CD14-positive monocyte (primary cell): ENCODE measurements at regions not wholly inside any gene's neighbourhood (a gene's known extent, or its start where the extent isn't known, plus 50 kb on each side); places are given as distances from the start of the nearest gene placed in this dataset.

Experiments
- DNase-seq, 3 donors: peaks; one replicate each; pipeline ENCODE4 v3.0.0-alpha.2; 2011 to 2022
- H2AFZ ChIP-seq: 2 replicates; pipeline ENCODE4 v1.6.0; 2012; ENCODE audit warnings: mild to moderate bottlenecking, low read depth, low read length, inconsistent platforms; ENCODE audit not compliant: insufficient read depth, poor library complexity, severe bottlenecking
- H3K27ac ChIP-seq, 2 donors: 1 replicate in 1 of 2; 2 replicates in 1 of 2; pipeline ENCODE4 v1.5.1; 2012 to 2013; ENCODE audit warnings: low read length in 2 of 2, control low read depth in 1 of 2, inconsistent platforms in 1 of 2, low read depth in 1 of 2, mild to moderate bottlenecking in 1 of 2
- H3K27me3 ChIP-seq, 2 donors: one replicate each; pipeline versions ENCODE4 v1.6.0 to v1.6.1; 2011 to 2013; ENCODE audit warnings: low read length in 2 of 2; ENCODE audit not compliant: control insufficient read depth in 2 of 2, insufficient read depth in 2 of 2
- H3K36me3 ChIP-seq, 2 donors: replicated peaks in 1 of 2; 1 replicate in 1 of 2; 2 replicates in 1 of 2; pipeline versions ENCODE4 v1.5.1 to v1.6.1; 2012 to 2013; ENCODE audit warnings: low read length in 2 of 2, control low read depth in 1 of 2, inconsistent platforms in 1 of 2, mild to moderate bottlenecking in 1 of 2; ENCODE audit not compliant: insufficient read depth in 2 of 2, control insufficient read depth in 1 of 2
- H3K4me1 ChIP-seq, 2 donors: 1 replicate in 1 of 2; 2 replicates in 1 of 2; pipeline versions ENCODE4 v1.5.1 to v1.6.1; 2012 to 2013; ENCODE audit warnings: low read length in 2 of 2, control low read depth in 1 of 2, inconsistent platforms in 1 of 2, mild to moderate bottlenecking in 1 of 2, moderate library complexity in 1 of 2; ENCODE audit not compliant: insufficient read depth in 2 of 2, control insufficient read depth in 1 of 2
- H3K4me2 ChIP-seq: replicated peaks from 2 replicates; pipeline ENCODE3; 2012; ENCODE audit warnings: low read length, moderate library complexity, mild to moderate bottlenecking; ENCODE audit not compliant: poor library complexity, severe bottlenecking; ENCODE audit errors: extremely low read depth
- H3K4me3 ChIP-seq, 3 experiments: fragments of 200-600 bp in 1 of 3; sonication (generic) in 1 of 3; replicated peaks in 1 of 3; 1 replicate in 2 of 3; 2 replicates in 1 of 3; pipeline ENCODE4 v1.5.1; 2011 to 2013; ENCODE audit warnings: low read length in 3 of 3, mild to moderate bottlenecking in 3 of 3, control low read depth in 2 of 3, low read depth in 2 of 3, inconsistent platforms in 1 of 3, moderate library complexity in 1 of 3
- H3K79me2 ChIP-seq: 2 replicates; pipeline ENCODE4 v1.6.0; 2012; ENCODE audit warnings: mild to moderate bottlenecking, control low read depth, inconsistent platforms, low read length, moderate library complexity; ENCODE audit not compliant: insufficient read depth
- H3K9ac ChIP-seq: 2 replicates; pipeline ENCODE4 v1.6.0; 2017; ENCODE audit warnings: low read length, mild to moderate bottlenecking; ENCODE audit not compliant: insufficient read depth, poor library complexity, severe bottlenecking
- H3K9me3 ChIP-seq, 2 donors: replicated peaks in 1 of 2; 1 replicate in 1 of 2; 2 replicates in 1 of 2; pipeline versions ENCODE4 v1.5.1 to v1.6.1; 2012 to 2013; ENCODE audit warnings: low read length in 2 of 2, control low read depth in 1 of 2; ENCODE audit not compliant: control insufficient read depth in 1 of 2, insufficient read depth in 1 of 2
- H4K20me1 ChIP-seq: 2 replicates; pipeline ENCODE4 v1.6.0; 2012; ENCODE audit warnings: mild to moderate bottlenecking, low read length, control low read depth, moderate library complexity; ENCODE audit not compliant: insufficient read depth
- H3K27ac Mint-ChIP-seq, 7 donors: one replicate each; pipeline ENCODE4 v1.8.0; 2020; ENCODE audit warnings: mild to moderate bottlenecking in 7 of 7, mixed read lengths in 7 of 7, moderate library complexity in 6 of 7, inconsistent platforms in 2 of 7
- H3K27me3 Mint-ChIP-seq, 3 donors: one replicate each; pipeline ENCODE4 v1.8.0; 2021 to 2022; ENCODE audit warnings: low read depth in 3 of 3, mild to moderate bottlenecking in 3 of 3, mixed read lengths in 3 of 3, moderate library complexity in 3 of 3, inconsistent platforms in 1 of 3
- H3K36me3 Mint-ChIP-seq, 2 donors: one replicate each; pipeline ENCODE4 v1.8.0; 2020; ENCODE audit warnings: mixed read lengths in 2 of 2, inconsistent platforms in 1 of 2, mild to moderate bottlenecking in 1 of 2
- H3K4me1 Mint-ChIP-seq: one replicate; pipeline ENCODE4 v1.8.0; 2020; ENCODE audit warnings: mild to moderate bottlenecking, mixed read lengths
- H3K4me3 Mint-ChIP-seq, 2 donors: one replicate each; pipeline ENCODE4 v1.8.0; 2020; ENCODE audit warnings: mild to moderate bottlenecking in 2 of 2, mixed read lengths in 2 of 2, moderate library complexity in 1 of 2
- H3K9me3 Mint-ChIP-seq, 7 donors: one replicate each; pipeline ENCODE4 v1.8.0; 2020 to 2022; ENCODE audit warnings: mixed read lengths in 7 of 7, mild to moderate bottlenecking in 6 of 7, moderate library complexity in 6 of 7, inconsistent platforms in 2 of 7
- CTCF ChIP-seq: fragments of 200-600 bp; IDR thresholded peaks from one replicate; pipeline ENCODE4 v1.8.0; 2022; ENCODE audit warnings: antibody characterized with exemption, mild to moderate bottlenecking
- WGBS: methylation state at CpG from one replicate; pipeline ENCODE4 v1.1.5; 2013; ENCODE audit warnings: missing lambda C conversion rate; ENCODE audit not compliant: insufficient coverage; 5-methylcytosine and 5-hydroxymethylcytosine counted together
- intact Hi-C, 2 donors: fragments of 100-400 bp; cut with micrococcal nuclease; formaldehyde crosslinking; loops; one replicate each; pipeline versions ENCODE4 v1.15.0 to v1.15.1; 2023

GRCh38 chr15:79376383-79376782 is 55.8 kb upstream of the MINAR1 start:
- H3K36me3 Mint-ChIP-seq, result no peaks in the 10 kb centered on the region
- intact Hi-C loops, result no loop called here
- H2AFZ ChIP-seq, result no peak overlapping the region
- H3K4me1 Mint-ChIP-seq, result peaks cover 25% of the 10 kb centered on the region
- no peaks in the 10 kb centered on the region for H4K20me1 ChIP-seq
- no peak overlapping the region for H3K9ac ChIP-seq
- no peaks in the 10 kb centered on the region for H3K27me3 ChIP-seq
- H3K4me3 ChIP-seq, result no peak overlapping the region
- H3K27ac Mint-ChIP-seq, result no peak overlapping the region
- TF ChIP-seq CTCF, result no peak
- no peaks in the 10 kb centered on the region for H3K9me3 ChIP-seq
- peaks cover 0 to 3% (median 0%) of the 10 kb centered on the region in 7 donors for H3K9me3 Mint-ChIP-seq
- no peak overlapping the region for H3K4me3 Mint-ChIP-seq
- peaks cover 0 to 3% of the 10 kb centered on the region in 2 donors for H3K4me1 ChIP-seq
- WGBS, result no CpG with 5 or more reads among the region's 3 CpGs
- H3K4me2 ChIP-seq, result no peak overlapping the region
- no peaks in the 10 kb centered on the region for H3K27me3 Mint-ChIP-seq
- no peaks in the 10 kb centered on the region for H3K79me2 ChIP-seq
- H3K27ac ChIP-seq, result no peak overlapping the region
- no peak for DNase-seq
- H3K36me3 ChIP-seq, result no peaks in the 10 kb centered on the region

- DNase-seq, result peak in 1 of 3 donors; percentile 15
- Mint-ChIP-seq H3K27me3 (no peaks in the 10 kb centered on the region), H3K36me3 (peaks cover 0 to 3% of the 10 kb centered on the region in 2 donors), H3K9me3 (peaks cover 0 to 4% (median 0%) of the 10 kb centered on the region in 7 donors), H3K27ac (no peak overlapping the region), H3K4me3 (no peak overlapping the region), H3K4me1 (peaks cover 16% of the 10 kb centered on the region)
- no peak for TF ChIP-seq CTCF
- H3K4me2 ChIP-seq, result no peak overlapping the region
- no peaks in the 10 kb centered on the region for H4K20me1 ChIP-seq
- H3K9ac ChIP-seq, result no peak overlapping the region
- H3K27me3 ChIP-seq, result no peaks in the 10 kb centered on the region
- no peaks in the 10 kb centered on the region for H3K36me3 ChIP-seq
- peaks cover 0 to 3% of the 10 kb centered on the region in 2 donors for H3K4me1 ChIP-seq
- 100% methylated on average over 1 of the region's 3 CpGs for WGBS
- intact Hi-C loops, result no loop called here
- no peak overlapping the region for H3K4me3 ChIP-seq
- H3K79me2 ChIP-seq, result no peaks in the 10 kb centered on the region
- no peaks in the 10 kb centered on the region for H3K9me3 ChIP-seq
- H2AFZ ChIP-seq, result no peak overlapping the region
- H3K27ac ChIP-seq, result no peak overlapping the region
These were observed 53.6 kb upstream of the MINAR1 start for GRCh38 chr15:79378394-79379109.
